ENCODE measurements at regions not wholly inside any gene's neighbourhood (a gene's known extent, or its start where the extent isn't known, plus 50 kb on each side); places are given as distances from the start of the nearest gene placed in this dataset.

DNA sequence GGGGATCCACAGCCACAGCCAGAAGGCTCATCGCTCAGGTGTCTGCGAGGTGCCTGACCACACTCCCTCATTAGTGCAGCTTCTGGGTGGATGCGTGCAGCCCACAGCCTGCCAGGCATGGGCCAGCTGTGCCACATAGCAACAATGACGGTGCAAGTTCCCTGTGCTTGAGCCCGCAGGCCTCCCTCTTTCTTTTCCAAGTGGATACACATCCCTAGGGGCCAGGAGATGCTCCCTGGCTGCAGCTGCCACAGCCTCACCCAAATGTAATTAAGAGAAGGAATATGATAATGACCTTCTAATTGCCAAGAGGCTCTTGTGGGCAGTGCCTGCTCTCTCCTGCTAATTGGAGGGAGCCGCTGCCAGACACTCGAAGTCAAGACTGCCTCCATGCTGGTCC lies 116.0 kb upstream of the PPP1R26 start:
- Mint-ChIP-seq H3K27me3 (no peaks in the 10 kb centered on the region), H3K4me3 (no peak overlapping the region), H3K4me1 (peaks cover 15% of the 10 kb centered on the region), H3K27ac (no peak overlapping the region), H3K36me3 (no peaks in the 10 kb centered on the region), H3K9me3 (ENCODE audit: low read depth) (peaks cover 4% of the 10 kb centered on the region)
- ATAC-seq (no peak), DNase-seq (no peak)
- CTCF ChIA-PET: no interaction called here

DNA sequence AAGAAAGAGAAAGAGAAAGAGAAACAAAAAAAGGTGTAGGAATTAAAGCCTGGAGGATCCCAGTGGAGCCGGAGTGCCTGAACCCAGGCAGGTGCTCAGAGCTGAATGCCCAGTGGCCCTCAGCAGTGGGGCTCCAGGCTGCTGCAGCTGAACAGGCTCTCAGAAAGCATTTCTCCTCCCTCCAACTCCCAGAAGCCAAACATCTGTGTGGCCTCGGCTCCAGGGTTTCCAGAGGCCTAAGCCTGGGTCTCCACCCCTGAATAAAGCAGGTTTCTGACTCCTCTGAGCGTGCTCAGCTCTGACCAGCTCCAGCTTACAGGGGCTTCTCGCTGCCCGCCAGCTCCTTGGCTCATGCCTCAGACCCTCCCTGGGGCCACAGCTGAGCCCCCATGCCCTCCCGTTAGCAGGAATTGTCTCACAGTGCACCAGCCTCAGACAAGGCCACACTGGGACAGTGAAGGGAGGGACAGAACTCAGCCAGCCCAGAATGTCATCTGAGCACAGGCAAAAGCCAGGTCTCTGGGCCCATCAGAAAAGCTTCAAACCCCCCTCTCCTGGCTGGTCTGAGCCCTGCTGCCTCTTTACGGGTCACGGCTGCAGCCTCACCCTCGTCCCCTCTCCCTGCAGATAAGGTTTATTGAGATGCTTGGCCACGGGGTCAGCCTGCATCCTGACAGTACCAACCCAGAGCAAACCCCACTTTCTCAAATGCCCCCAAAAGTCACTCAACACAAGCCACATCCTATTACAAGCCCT lies 114.4 kb upstream of the PPP1R26 start:
- H3K4me3 Mint-ChIP-seq: no peak overlapping the region
- CTCF ChIA-PET: interaction anchor here (0.6 kb wide), 1 partner anchor 1144 kb away, joined by 3 read pairs; no protein-coding TSS in a partner anchor
- H3K27ac Mint-ChIP-seq: no peak overlapping the region
- H3K27me3 Mint-ChIP-seq: no peaks in the 10 kb centered on the region
- peaks cover 4% of the 10 kb centered on the region for H3K9me3 Mint-ChIP-seq (ENCODE audit: low read depth)
- peaks cover 4% of the 10 kb centered on the region for H3K4me1 Mint-ChIP-seq
- ATAC-seq (no peak), DNase-seq (no peak)
- no peaks in the 10 kb centered on the region for H3K36me3 Mint-ChIP-seq

DNA sequence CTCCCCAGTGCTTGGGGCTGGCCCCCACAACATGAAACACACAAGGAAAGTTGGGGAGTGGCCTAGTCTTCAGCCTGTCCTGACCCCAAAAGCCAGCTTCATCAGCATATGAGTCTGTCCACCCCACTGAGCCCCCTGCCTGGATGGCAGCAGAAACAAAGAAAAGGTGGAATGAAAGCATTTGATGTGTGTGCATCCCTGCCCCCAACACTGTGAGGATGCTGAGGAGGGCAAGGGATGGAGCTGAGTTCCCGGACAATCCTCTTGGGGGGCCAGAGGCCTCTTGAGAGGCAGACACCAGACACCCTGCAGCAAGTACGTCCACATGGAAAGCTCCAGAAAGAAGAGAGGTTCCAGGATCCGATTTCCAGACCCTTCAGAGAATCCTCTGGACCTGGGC lies 113.5 kb upstream of the PPP1R26 start:
- ATAC-seq (no peak), DNase-seq (no peak)
- H3K4me3 Mint-ChIP-seq: no peak overlapping the region
- CTCF ChIA-PET: interaction anchor here (0.7 kb wide), 1 partner anchor 47 kb away, joined by 3 read pairs; no protein-coding TSS in a partner anchor
- no peak overlapping the region for H3K27ac Mint-ChIP-seq
- H3K9me3 Mint-ChIP-seq (ENCODE audit: low read depth): peaks cover 4% of the 10 kb centered on the region
- H3K36me3 Mint-ChIP-seq: no peaks in the 10 kb centered on the region
- no peaks in the 10 kb centered on the region for H3K4me1 Mint-ChIP-seq
- H3K27me3 Mint-ChIP-seq: no peaks in the 10 kb centered on the region

DNA sequence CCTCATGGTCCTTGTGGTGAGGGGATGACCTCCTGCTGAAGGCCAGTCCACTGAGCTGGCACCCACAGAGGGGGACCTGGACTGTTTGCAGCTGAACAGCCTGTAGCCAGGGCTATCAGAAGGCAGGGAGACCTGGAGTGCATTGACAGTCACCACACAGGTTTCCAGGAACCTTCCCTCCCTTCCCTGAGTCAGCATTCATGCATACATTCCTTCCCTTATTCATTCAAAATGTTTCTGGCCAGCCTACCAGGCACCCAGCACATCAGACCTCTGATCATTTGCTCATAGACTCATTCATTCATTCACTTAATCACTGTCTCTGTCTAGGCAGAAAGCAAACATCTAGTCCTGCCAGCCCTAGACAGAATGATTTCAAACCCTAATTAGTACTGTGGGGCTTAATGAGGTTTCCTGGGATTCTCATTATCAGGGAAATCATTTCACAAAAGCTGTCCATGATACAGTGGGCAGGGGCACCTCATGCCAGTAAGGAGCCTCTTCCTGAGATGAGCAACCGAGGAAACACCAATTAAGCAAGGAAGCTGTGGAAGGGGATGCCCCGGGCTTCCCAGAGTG lies 110.1 kb upstream of the PPP1R26 start:
- CTCF ChIA-PET: interaction anchor here (1.6 kb wide), 1 partner anchor 44 kb away, joined by 3 read pairs; no protein-coding TSS in a partner anchor
- H3K36me3 Mint-ChIP-seq: no peaks in the 10 kb centered on the region
- H3K27me3 Mint-ChIP-seq: no peaks in the 10 kb centered on the region
- ATAC-seq (no peak), DNase-seq (no peak)
- no peak overlapping the region for H3K4me3 Mint-ChIP-seq
- no peaks in the 10 kb centered on the region for H3K9me3 Mint-ChIP-seq (ENCODE audit: low read depth)
- H3K4me1 Mint-ChIP-seq: no peaks in the 10 kb centered on the region
- no peak overlapping the region for H3K27ac Mint-ChIP-seq

DNA sequence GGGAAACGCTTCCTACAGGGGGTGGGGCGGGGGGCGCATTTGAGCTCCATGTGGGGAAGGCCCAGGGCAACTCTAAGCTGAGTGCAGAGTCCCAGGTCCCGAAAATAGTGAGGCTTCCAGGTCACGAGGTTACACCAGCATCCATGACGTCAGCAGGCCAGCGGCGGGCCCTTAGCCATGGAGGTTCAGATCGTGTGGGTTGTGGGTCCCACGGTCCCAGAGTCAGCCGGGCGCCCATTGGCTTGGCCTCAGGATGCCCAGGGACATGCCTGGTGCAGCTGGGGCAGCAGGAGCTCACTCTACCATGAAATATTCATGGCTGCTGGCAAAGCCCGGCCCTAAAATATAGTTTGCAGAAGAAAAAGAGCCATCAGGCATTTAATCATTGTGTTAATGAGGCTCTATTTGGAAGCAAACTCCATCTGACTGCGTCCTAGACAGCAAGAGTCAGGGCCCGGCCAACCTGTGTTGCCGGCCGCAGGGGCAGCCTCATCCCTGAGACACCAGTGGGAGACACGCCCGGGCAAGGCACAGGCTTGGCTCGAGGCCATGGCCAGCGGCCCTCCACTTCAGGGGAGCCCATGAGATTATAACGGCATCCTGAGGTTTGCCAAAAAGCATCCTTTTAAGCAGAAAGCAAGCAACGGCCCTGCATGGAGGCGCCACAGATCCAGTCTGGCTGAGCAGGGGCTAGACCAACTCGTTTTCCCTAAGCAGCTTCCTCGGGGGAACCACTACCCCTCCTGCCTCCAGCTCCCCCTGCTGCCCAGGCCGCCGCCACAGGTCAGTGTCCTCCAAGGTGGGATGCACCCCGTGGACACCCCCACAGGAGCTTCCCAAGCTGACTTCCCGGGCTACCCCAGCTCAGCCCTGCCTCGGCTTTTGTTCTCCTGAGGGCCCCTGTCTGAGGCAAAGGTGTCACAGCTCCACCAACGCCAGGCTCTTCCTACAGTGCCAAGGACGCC lies 108.9 kb upstream of the PPP1R26 start:
- CTCF ChIA-PET: interaction anchor here (1.6 kb wide), 1 partner anchor 42 kb away, joined by 3 read pairs; no protein-coding TSS in a partner anchor

DNA sequence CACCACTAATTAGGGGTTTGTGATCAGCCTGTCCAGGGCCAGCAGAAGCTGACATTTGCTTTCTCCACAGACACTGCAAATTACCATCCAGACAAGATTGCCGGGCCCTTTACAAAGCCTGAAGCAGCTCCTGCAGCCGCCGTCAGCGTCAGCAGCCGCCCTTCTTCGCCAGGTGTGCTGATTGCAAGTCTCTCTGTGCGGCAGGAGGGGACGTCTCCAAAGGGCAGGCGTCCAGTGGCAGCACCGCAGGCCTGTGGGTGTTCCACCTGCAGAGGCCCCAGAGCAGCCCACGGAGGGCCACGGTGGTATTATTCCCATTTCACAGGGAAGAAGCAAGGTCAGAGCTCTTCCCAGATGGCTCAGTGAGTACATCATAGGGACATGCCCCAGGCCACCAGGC lies 108.0 kb upstream of the PPP1R26 start:
- H3K4me3 Mint-ChIP-seq: no peak overlapping the region
- no peaks in the 10 kb centered on the region for H3K27me3 Mint-ChIP-seq
- H3K27ac Mint-ChIP-seq: no peak overlapping the region
- no peak for ATAC-seq
- no peaks in the 10 kb centered on the region for H3K4me1 Mint-ChIP-seq
- CTCF ChIA-PET: no interaction called here
- DNase-seq: no peak
- no peaks in the 10 kb centered on the region for H3K9me3 Mint-ChIP-seq (ENCODE audit: low read depth)
- H3K36me3 Mint-ChIP-seq: no peaks in the 10 kb centered on the region

More for the DNA sequence above, 108.9 kb upstream of the PPP1R26 start:
- ATAC-seq (no peak), DNase-seq (no peak)
- Mint-ChIP-seq H3K4me1 (no peaks in the 10 kb centered on the region), H3K9me3 (ENCODE audit: low read depth) (no peaks in the 10 kb centered on the region), H3K4me3 (no peak overlapping the region), H3K36me3 (no peaks in the 10 kb centered on the region), H3K27me3 (no peaks in the 10 kb centered on the region), H3K27ac (no peak overlapping the region)

DNA sequence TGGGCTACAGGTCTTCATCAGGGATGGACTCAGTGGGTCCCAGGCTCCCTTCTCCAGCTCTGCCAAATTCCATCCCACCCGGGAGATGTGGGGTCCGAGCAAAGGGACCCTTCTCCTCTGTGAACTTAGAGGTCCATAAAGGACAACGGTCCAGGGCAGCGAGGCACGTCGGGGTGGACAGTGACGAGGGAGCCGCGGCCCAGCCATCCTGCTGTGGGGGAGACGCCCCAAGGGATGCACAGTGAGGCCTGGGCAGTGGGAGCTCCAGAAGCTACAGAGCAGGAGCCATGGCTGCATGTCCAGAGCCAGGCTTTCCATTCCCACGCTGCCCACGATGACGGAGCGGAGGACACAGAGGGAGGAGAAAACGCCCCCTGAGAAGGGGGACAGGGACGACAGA lies 107.5 kb upstream of the PPP1R26 start:
- Mint-ChIP-seq H3K36me3 (no peaks in the 10 kb centered on the region), H3K27ac (no peak overlapping the region), H3K4me3 (no peak overlapping the region), H3K9me3 (ENCODE audit: low read depth) (no peaks in the 10 kb centered on the region), H3K4me1 (no peaks in the 10 kb centered on the region), H3K27me3 (no peaks in the 10 kb centered on the region)
- ATAC-seq (no peak), DNase-seq (no peak)
- CTCF ChIA-PET: no interaction called here

DNA sequence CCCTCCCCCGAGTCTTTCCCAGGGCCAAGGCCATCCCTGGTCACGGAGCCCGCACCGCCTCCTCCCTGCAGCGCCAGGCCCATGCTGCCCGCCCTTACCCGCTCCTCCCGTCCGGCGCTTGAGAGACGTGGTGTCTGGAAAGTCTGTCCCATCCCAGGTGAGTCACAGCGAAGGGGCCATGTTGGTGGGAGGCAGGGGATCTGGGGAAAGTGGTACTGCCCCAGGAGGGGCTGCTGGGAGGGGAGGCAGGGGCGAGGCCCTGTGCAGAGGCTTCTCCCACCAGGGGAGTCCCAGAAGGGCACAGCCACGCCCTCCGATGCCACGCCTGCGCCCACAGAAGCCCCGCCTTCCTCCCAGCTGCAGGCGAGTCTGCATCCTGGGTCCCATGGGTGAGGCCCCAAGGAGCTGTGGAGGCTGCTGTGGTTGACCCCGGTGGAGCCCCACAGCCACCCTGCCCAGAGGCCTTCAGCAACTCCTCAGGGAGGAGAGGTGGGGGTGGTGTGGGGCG lies 107.0 kb upstream of the PPP1R26 start:
- no peaks in the 10 kb centered on the region for H3K9me3 Mint-ChIP-seq (ENCODE audit: low read depth)
- CTCF ChIA-PET: no interaction called here
- no peak overlapping the region for H3K27ac Mint-ChIP-seq
- no peaks in the 10 kb centered on the region for H3K36me3 Mint-ChIP-seq
- H3K27me3 Mint-ChIP-seq: no peaks in the 10 kb centered on the region
- ATAC-seq (no peak), DNase-seq (no peak)
- H3K4me1 Mint-ChIP-seq: no peaks in the 10 kb centered on the region
- no peak overlapping the region for H3K4me3 Mint-ChIP-seq

DNA sequence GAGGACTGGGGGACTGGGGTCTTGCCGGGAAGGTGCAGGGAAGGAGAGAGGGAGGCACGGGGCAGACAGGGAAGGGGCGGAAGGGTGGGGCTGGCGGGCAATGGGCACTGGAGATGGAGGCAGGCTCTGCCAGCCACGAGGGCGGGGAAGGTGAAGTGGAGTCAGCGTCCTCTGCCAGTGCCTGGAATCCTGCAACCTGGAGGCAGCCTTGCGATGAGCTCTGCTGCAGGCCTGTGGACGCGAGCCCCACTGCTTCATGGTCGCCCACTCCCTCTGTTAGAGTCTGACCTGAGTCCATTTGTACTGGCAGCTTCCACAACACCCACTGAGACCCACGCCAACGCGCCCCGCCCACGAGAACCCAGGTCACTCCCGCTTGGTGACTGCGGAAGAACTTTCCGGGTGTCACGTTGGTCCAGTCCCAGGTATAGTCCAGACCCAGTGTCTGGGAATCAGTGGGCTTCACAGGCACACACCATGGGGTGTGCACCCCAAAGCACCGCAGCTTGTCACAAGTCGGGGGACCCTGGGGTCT lies 106.4 kb upstream of the PPP1R26 start:
- no peaks in the 10 kb centered on the region for H3K4me1 Mint-ChIP-seq
- ATAC-seq (no peak), DNase-seq (no peak)
- no peaks in the 10 kb centered on the region for H3K27me3 Mint-ChIP-seq
- H3K27ac Mint-ChIP-seq: no peak overlapping the region
- no peaks in the 10 kb centered on the region for H3K36me3 Mint-ChIP-seq
- H3K4me3 Mint-ChIP-seq: no peak overlapping the region
- H3K9me3 Mint-ChIP-seq (ENCODE audit: low read depth): no peaks in the 10 kb centered on the region
- CTCF ChIA-PET: no interaction called here

DNA sequence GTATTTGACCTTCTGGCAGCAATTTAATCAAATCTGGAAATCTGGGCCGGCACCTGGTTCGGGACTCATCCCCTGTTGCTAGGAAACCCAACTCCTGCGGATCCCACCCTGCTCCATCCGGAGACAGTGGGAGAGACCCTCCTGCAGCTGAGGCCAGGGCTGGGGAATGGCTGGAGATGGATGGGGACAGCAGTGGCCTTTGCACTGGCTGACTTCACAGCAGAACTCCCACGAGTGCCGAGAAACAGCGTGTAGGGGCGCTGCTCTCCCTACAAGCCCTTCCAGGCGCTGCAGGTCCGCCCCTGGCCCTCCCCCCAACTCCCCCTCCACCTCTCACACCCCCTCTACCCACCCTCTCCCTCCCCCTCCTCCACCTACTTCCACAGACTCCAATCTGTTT lies 105.8 kb upstream of the PPP1R26 start:
- DNase-seq (no peak), ATAC-seq (no peak)
- H3K4me3 Mint-ChIP-seq: no peak overlapping the region
- no peak overlapping the region for H3K27ac Mint-ChIP-seq
- H3K4me1 Mint-ChIP-seq: no peaks in the 10 kb centered on the region
- H3K27me3 Mint-ChIP-seq: no peaks in the 10 kb centered on the region
- CTCF ChIA-PET: no interaction called here
- H3K9me3 Mint-ChIP-seq (ENCODE audit: low read depth): no peaks in the 10 kb centered on the region
- no peaks in the 10 kb centered on the region for H3K36me3 Mint-ChIP-seq

DNA sequence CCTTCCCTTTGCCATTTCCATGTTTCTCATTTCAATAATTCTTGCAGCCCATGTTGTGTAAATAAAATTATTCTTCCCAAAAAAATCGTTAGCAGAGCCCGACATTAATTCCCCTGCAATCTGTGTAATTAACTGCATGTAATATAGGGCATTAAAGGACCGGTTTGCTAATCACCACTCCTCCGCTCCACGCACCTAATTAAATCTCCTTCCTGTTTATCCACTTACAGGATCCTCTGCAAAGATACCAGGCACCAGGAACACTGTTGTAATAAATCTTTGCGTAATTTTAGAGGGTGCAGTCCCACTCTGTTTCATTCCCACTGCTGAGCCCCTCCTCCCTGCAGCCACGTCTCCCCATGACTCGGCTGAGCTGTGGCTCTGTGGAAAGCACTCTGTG lies 105.0 kb upstream of the PPP1R26 start:
- no peaks in the 10 kb centered on the region for H3K36me3 Mint-ChIP-seq
- CTCF ChIA-PET: no interaction called here
- DNase-seq: no peak
- H3K27ac Mint-ChIP-seq: no peak overlapping the region
- no peaks in the 10 kb centered on the region for H3K27me3 Mint-ChIP-seq
- H3K4me1 Mint-ChIP-seq: no peaks in the 10 kb centered on the region
- H3K9me3 Mint-ChIP-seq (ENCODE audit: low read depth): no peaks in the 10 kb centered on the region
- ATAC-seq: no peak
- no peak overlapping the region for H3K4me3 Mint-ChIP-seq

DNA sequence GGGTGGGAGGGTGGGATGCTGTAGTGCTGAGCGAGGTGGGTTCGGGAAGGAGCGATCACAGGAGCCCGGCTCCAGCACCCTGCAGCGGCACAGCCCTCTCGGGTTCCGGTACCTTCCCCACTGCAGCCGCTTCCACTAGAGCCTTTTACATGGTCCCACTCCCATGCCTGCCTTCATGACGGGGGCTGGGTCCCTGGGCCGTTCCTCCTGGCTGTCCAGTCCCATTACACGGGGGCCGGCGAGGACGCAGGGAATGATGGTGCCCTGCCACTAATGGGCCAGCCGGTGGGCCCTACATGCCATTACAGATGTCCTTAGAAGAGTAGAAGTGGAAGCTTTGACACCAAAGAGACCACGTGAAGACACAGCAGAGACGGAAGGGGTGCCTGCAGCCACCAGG lies 104.6 kb upstream of the PPP1R26 start:
- no peak overlapping the region for H3K4me3 Mint-ChIP-seq
- ATAC-seq (no peak), DNase-seq (no peak)
- no peaks in the 10 kb centered on the region for H3K9me3 Mint-ChIP-seq (ENCODE audit: low read depth)
- H3K27ac Mint-ChIP-seq: no peak overlapping the region
- H3K27me3 Mint-ChIP-seq: no peaks in the 10 kb centered on the region
- no peaks in the 10 kb centered on the region for H3K36me3 Mint-ChIP-seq
- CTCF ChIA-PET: no interaction called here
- H3K4me1 Mint-ChIP-seq: no peaks in the 10 kb centered on the region

DNA sequence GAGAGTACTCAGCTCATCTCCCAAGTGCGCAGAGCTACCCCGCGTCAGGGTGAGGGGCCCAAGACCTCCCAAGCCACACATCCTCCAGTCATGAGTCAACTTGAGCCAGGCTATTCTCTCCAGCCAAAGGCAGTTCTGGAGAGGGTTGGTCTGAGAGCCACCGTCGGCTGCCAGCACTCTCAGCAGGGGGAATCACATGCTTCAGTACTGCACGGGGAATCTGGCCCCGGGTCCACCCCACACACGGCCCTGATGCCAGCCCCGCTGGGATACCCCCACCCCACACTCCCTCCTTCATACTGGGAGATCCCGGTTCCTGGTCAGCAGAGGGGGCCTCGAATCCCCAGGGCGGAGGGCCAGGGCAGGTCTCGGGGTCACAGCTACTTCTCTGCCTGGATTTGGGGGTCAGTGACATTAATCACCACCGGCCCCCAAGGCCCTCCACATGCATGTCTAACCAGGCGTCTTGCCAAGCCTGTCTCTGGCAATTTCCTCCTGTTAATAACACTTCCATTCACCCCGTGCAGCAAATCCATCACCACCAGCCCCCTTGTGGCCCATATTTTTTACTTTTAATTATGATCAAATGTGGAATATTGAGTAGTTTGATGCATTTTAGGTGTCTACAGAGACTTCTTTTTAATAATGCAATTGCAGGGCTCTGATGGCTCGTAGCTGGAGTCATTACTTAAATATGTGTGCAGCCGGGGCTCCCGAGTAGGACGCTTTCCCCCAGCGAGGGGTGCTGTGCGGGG lies 102.9 kb upstream of the PPP1R26 start:
- CTCF ChIA-PET: no interaction called here
- no peak overlapping the region for H3K27ac Mint-ChIP-seq
- ATAC-seq: no peak
- DNase-seq: no peak
- no peaks in the 10 kb centered on the region for H3K36me3 Mint-ChIP-seq
- no peaks in the 10 kb centered on the region for H3K9me3 Mint-ChIP-seq (ENCODE audit: low read depth)
- no peak overlapping the region for H3K4me3 Mint-ChIP-seq
- no peaks in the 10 kb centered on the region for H3K4me1 Mint-ChIP-seq
- H3K27me3 Mint-ChIP-seq: no peaks in the 10 kb centered on the region
